ENCODE measurements at regions not wholly inside any gene's neighbourhood (a gene's known extent, or its start where the extent isn't known, plus 50 kb on each side); places are given as distances from the start of the nearest gene placed in this dataset.

DNA sequence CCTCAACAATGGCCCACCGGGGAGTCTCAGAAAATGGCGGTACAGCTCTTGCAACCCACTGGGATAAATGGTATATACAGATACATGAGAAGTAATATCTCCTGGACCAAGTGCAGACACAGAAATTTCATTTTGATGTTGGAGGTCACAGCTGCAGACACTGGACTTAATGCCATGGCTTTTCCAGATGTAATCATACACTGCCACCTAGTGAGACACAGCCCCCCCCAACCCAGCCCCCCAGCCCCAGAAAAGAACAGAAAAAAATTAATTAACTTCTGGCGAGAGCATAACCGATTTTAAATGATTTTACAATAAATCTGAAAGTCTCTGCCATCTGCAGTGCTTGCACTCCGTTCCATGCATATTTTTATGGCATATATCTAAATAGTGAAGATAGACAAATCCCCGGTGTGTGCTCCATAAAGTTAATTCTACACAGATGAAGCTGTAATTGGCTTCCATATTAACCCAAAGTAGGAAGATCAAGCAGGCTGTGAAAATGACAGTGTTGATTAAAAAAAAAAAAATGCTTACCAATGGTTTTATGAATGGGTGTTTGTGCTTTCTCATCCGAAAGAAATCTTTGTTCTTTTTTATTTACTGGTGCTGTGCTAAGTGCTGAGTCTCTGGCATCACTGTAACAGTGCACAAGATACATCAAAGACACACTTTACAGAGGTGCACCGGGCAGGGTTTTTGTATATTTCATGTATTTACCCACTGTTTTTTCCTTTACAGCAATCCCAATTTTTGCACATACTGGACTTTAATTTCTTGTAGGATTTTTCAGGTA, 804.1 kb downstream of the TFAP2A start:
- H3K56ac ChIP-seq (ENCODE audit: insufficient read length, low read depth, low read length), result no peak overlapping the region
- no peak overlapping the region for H2BK20ac ChIP-seq (ENCODE audit: low read depth, low read length, poor library complexity, severe bottlenecking)
- H3K14ac ChIP-seq (ENCODE audit: insufficient read depth, low read length), result no peak overlapping the region
- H3K23me2 ChIP-seq (ENCODE audit: insufficient read length, low read depth, low read length, poor library complexity, severe bottlenecking), result no peaks in the 10 kb centered on the region
- no peaks in the 10 kb centered on the region for H3K27me3 ChIP-seq (ENCODE audit: insufficient read depth, low read length)
- no peak overlapping the region for H3K9ac ChIP-seq (ENCODE audit: extremely low read depth, insufficient read length, low read length)
- H3K4ac ChIP-seq (ENCODE audit: low read depth, low read length), result no peak overlapping the region
- no peak overlapping the region for H2BK12ac ChIP-seq (ENCODE audit: insufficient read length, low read depth, low read length)
- H3K9me3 Mint-ChIP-seq, result no peaks in the 10 kb centered on the region
- H3K4me1 ChIP-seq (ENCODE audit: insufficient read depth, low read length), result no peaks in the 10 kb centered on the region
- no peak overlapping the region for H2AFZ ChIP-seq (ENCODE audit: low read length)
- DNase-seq, result no peak
- H3K27ac Mint-ChIP-seq, result no peak overlapping the region
- no peak overlapping the region for H2BK15ac ChIP-seq (ENCODE audit: low read depth, low read length)
- no peaks in the 10 kb centered on the region for H3K36me3 Mint-ChIP-seq (ENCODE audit: insufficient read depth in 1 of 3, low read depth in 3 of 3)
- H2BK5ac ChIP-seq (ENCODE audit: insufficient read length, low read length), result no peak overlapping the region
- no peak overlapping the region for H4K91ac ChIP-seq (ENCODE audit: insufficient read length, low read depth, low read length)
- TF ChIP-seq, protein P1, sequence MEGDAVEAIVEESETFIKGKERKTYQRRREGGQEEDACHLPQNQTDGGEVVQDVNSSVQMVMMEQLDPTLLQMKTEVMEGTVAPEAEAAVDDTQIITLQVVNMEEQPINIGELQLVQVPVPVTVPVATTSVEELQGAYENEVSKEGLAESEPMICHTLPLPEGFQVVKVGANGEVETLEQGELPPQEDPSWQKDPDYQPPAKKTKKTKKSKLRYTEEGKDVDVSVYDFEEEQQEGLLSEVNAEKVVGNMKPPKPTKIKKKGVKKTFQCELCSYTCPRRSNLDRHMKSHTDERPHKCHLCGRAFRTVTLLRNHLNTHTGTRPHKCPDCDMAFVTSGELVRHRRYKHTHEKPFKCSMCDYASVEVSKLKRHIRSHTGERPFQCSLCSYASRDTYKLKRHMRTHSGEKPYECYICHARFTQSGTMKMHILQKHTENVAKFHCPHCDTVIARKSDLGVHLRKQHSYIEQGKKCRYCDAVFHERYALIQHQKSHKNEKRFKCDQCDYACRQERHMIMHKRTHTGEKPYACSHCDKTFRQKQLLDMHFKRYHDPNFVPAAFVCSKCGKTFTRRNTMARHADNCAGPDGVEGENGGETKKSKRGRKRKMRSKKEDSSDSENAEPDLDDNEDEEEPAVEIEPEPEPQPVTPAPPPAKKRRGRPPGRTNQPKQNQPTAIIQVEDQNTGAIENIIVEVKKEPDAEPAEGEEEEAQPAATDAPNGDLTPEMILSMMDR (conservative IDR thresholded peaks at IDR 0.05), result no peak
- no peak overlapping the region for H4K5ac ChIP-seq (ENCODE audit: insufficient read length, low read depth, low read length)
- H3K27me3 Mint-ChIP-seq (ENCODE audit: low read depth), result peaks cover 7% of the 10 kb centered on the region
- no peaks in the 10 kb centered on the region for H3K9me3 ChIP-seq (ENCODE audit: control insufficient read depth, low read depth, low read length)
- H3K18ac ChIP-seq (ENCODE audit: insufficient read length, low read depth, low read length), result no peak overlapping the region
- peaks cover 12 to 20% of the 10 kb centered on the region in 2 experiments for H3K4me1 Mint-ChIP-seq
- no peak overlapping the region for H3K27ac ChIP-seq (ENCODE audit: insufficient read length, low read depth, low read length)
- H3K23ac ChIP-seq (ENCODE audit: insufficient read length, low read depth, low read length), result no peak overlapping the region
- no peaks in the 10 kb centered on the region for H3K79me2 ChIP-seq (ENCODE audit: insufficient read depth, low read length)
- H2BK120ac ChIP-seq (ENCODE audit: low read depth, low read length, poor library complexity, severe bottlenecking), result no peak overlapping the region
- no peaks in the 10 kb centered on the region for H4K20me1 ChIP-seq (ENCODE audit: control insufficient read depth, insufficient read depth, insufficient read length)
- no peak overlapping the region for H3K4me2 ChIP-seq (ENCODE audit: insufficient read depth, insufficient read length, low read length)
- H2AK5ac ChIP-seq (ENCODE audit: insufficient read length, low read length), result no peak overlapping the region
- no peak overlapping the region for H4K8ac ChIP-seq (replicated peaks; ENCODE audit: insufficient read length, low read depth, low read length)
- H3K79me1 ChIP-seq (ENCODE audit: insufficient read depth, low read depth, low read length, poor library complexity, severe bottlenecking), result no peaks in the 10 kb centered on the region
- WGBS (ENCODE audit: extremely low coverage, insufficient read length, low lambda C conversion rate), result no CpG with 5 or more reads among the region's 8 CpGs
- H3T11ph ChIP-seq (ENCODE audit: low read length), result no peak overlapping the region
- H3K4me3 Mint-ChIP-seq, result no peak overlapping the region

Data from H9 (cell line).